ENCODE measurements at regions not wholly inside any gene's neighbourhood (a gene's known extent, or its start where the extent isn't known, plus 50 kb on each side); places are given as distances from the start of the nearest gene placed in this dataset.
"Not testable (repeated sequence)": the region's sequence is repeated elsewhere in the genome, so short reads cannot be mapped to it uniquely, and the experiment has no call there.

- intact Hi-C loops (cut with DNase I); H3K27me3 ChIP-seq (ENCODE audit: control insufficient read depth, insufficient read depth, low read length); DNase-seq; H3K4me1 ChIP-seq (ENCODE audit: control insufficient read depth in 2 of 3, insufficient read depth in 2 of 3, low read depth in 1 of 3, low read length in 3 of 3); H3K27ac ChIP-seq (ENCODE audit: low read depth in 2 of 2, low read length in 2 of 2); H3K9me3 ChIP-seq (ENCODE audit: control insufficient read depth in 2 of 3, insufficient read depth in 1 of 3, low read length in 3 of 3); H3K36me3 ChIP-seq (ENCODE audit: control insufficient read depth in 2 of 3, insufficient read depth in 3 of 3, low read length in 3 of 3); H3K4me3 ChIP-seq (ENCODE audit: low read length in 3 of 3); FAIRE-seq; H3K9ac ChIP-seq (ENCODE audit: low read length in 3 of 3): not testable (repeated sequence)
These were observed 252.3 kb downstream of the BCL2L11 start for GRCh38 chr2:111373060-111373459.

DNA sequence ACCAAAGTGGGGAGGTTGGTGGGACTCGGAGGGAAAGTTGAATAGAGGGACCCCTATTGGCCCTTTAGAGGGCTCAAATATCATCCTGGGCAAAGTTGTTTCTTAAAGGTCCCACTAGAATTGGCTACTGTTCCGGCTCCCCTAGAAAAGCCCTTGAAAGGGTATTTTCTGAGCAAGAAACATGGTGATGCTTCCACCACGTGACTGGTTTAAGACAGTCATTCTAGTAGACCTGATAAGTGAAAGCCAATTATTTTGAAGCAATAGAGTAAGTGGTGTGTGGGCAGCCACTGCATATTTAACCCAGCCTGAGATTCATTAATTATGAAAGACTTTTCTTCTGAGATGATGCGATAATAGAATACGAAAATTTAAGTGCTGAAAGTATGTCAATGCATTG is 253.3 kb downstream of the BCL2L11 start:
- DNase-seq; FAIRE-seq; H3K27ac ChIP-seq (ENCODE audit: low read depth in 2 of 2, low read length in 2 of 2); H3K9ac ChIP-seq (ENCODE audit: low read length in 3 of 3); H3K4me3 ChIP-seq (ENCODE audit: low read length in 3 of 3); intact Hi-C loops (cut with DNase I); H3K9me3 ChIP-seq (ENCODE audit: control insufficient read depth in 2 of 3, insufficient read depth in 1 of 3, low read length in 3 of 3); H3K36me3 ChIP-seq (ENCODE audit: control insufficient read depth in 2 of 3, insufficient read depth in 3 of 3, low read length in 3 of 3); H3K27me3 ChIP-seq (ENCODE audit: control insufficient read depth, insufficient read depth, low read length); H3K4me1 ChIP-seq (ENCODE audit: control insufficient read depth in 2 of 3, insufficient read depth in 2 of 3, low read depth in 1 of 3, low read length in 3 of 3): not testable (repeated sequence)

GRCh38 chr2:111374734-111375133 is 254.0 kb downstream of the BCL2L11 start:
- H3K4me3 ChIP-seq (ENCODE audit: low read length in 3 of 3); FAIRE-seq; H3K9ac ChIP-seq (ENCODE audit: low read length in 3 of 3); DNase-seq; H3K27ac ChIP-seq (ENCODE audit: low read depth in 2 of 2, low read length in 2 of 2); H3K36me3 ChIP-seq (ENCODE audit: control insufficient read depth in 2 of 3, insufficient read depth in 3 of 3, low read length in 3 of 3); H3K9me3 ChIP-seq (ENCODE audit: control insufficient read depth in 2 of 3, insufficient read depth in 1 of 3, low read length in 3 of 3); H3K4me1 ChIP-seq (ENCODE audit: control insufficient read depth in 2 of 3, insufficient read depth in 2 of 3, low read depth in 1 of 3, low read length in 3 of 3); intact Hi-C loops (cut with DNase I); H3K27me3 ChIP-seq (ENCODE audit: control insufficient read depth, insufficient read depth, low read length): not testable (repeated sequence)

GRCh38 chr2:111375320-111375883 is 254.7 kb downstream of the BCL2L11 start:
- DNase-seq; H3K9ac ChIP-seq (ENCODE audit: low read length in 3 of 3); H3K36me3 ChIP-seq (ENCODE audit: control insufficient read depth in 2 of 3, insufficient read depth in 3 of 3, low read length in 3 of 3); H3K27ac ChIP-seq (ENCODE audit: low read depth in 2 of 2, low read length in 2 of 2); intact Hi-C loops (cut with DNase I); FAIRE-seq; H3K4me3 ChIP-seq (ENCODE audit: low read length in 3 of 3); H3K9me3 ChIP-seq (ENCODE audit: control insufficient read depth in 2 of 3, insufficient read depth in 1 of 3, low read length in 3 of 3); H3K27me3 ChIP-seq (ENCODE audit: control insufficient read depth, insufficient read depth, low read length); H3K4me1 ChIP-seq (ENCODE audit: control insufficient read depth in 2 of 3, insufficient read depth in 2 of 3, low read depth in 1 of 3, low read length in 3 of 3): not testable (repeated sequence)

DNA sequence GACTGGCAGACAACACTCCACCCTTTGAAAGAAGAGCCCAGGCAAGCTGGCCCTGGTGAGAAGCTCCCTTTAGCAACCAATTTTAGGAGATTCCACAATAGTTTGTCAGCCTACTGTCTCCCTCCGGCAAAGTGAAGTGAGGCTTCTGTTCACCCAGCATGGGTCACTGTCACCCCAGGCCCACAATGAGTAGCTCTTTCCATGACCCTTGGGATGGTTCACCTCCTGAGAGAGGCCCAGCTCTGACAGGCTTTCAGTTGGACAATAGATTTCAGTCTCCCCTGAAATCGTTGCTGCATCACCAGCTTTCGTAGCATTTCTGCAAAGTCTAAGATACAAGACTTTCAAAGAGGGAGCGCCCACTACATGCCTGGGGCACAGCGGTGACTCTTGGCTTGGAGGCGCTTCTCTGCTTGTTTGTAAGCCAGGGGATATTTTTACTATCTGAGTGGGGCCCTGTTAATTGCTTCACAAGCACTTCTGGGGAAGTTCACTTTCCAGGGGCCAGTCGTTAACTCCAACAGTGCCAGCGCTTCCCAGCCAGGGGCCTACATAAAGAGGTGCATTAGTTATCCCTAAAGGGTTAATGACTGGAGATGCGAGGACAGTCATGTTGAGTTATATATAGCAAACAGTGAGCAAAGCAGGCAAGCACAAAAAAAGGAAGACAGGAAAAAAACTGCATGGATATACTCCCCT is 255.7 kb downstream of the BCL2L11 start:
- H3K4me3 ChIP-seq (ENCODE audit: low read length in 3 of 3); H3K36me3 ChIP-seq (ENCODE audit: control insufficient read depth in 2 of 3, insufficient read depth in 3 of 3, low read length in 3 of 3); H3K27ac ChIP-seq (ENCODE audit: low read depth in 2 of 2, low read length in 2 of 2); FAIRE-seq; intact Hi-C loops (cut with DNase I); H3K9ac ChIP-seq (ENCODE audit: low read length in 3 of 3); H3K27me3 ChIP-seq (ENCODE audit: control insufficient read depth, insufficient read depth, low read length); DNase-seq; H3K9me3 ChIP-seq (ENCODE audit: control insufficient read depth in 2 of 3, insufficient read depth in 1 of 3, low read length in 3 of 3); H3K4me1 ChIP-seq (ENCODE audit: control insufficient read depth in 2 of 3, insufficient read depth in 2 of 3, low read depth in 1 of 3, low read length in 3 of 3): not testable (repeated sequence)

GRCh38 chr2:111376971-111377352 is 256.2 kb downstream of the BCL2L11 start:
- H3K27me3 ChIP-seq (ENCODE audit: control insufficient read depth, insufficient read depth, low read length); H3K36me3 ChIP-seq (ENCODE audit: control insufficient read depth in 2 of 3, insufficient read depth in 3 of 3, low read length in 3 of 3); FAIRE-seq; H3K4me1 ChIP-seq (ENCODE audit: control insufficient read depth in 2 of 3, insufficient read depth in 2 of 3, low read depth in 1 of 3, low read length in 3 of 3); H3K27ac ChIP-seq (ENCODE audit: low read depth in 2 of 2, low read length in 2 of 2); H3K9ac ChIP-seq (ENCODE audit: low read length in 3 of 3); intact Hi-C loops (cut with DNase I); H3K9me3 ChIP-seq (ENCODE audit: control insufficient read depth in 2 of 3, insufficient read depth in 1 of 3, low read length in 3 of 3); H3K4me3 ChIP-seq (ENCODE audit: low read length in 3 of 3): not testable (repeated sequence)
- DNase-seq = peak in 3 of 5 donors; percentile 36 to 49 (median 46)

- FAIRE-seq; H3K4me3 ChIP-seq (ENCODE audit: low read length in 3 of 3); intact Hi-C loops (cut with DNase I); H3K27me3 ChIP-seq (ENCODE audit: control insufficient read depth, insufficient read depth, low read length); H3K27ac ChIP-seq (ENCODE audit: low read depth in 2 of 2, low read length in 2 of 2); H3K36me3 ChIP-seq (ENCODE audit: control insufficient read depth in 2 of 3, insufficient read depth in 3 of 3, low read length in 3 of 3); H3K9me3 ChIP-seq (ENCODE audit: control insufficient read depth in 2 of 3, insufficient read depth in 1 of 3, low read length in 3 of 3); H3K9ac ChIP-seq (ENCODE audit: low read length in 3 of 3); H3K4me1 ChIP-seq (ENCODE audit: control insufficient read depth in 2 of 3, insufficient read depth in 2 of 3, low read depth in 1 of 3, low read length in 3 of 3); DNase-seq: not testable (repeated sequence)
These were observed 256.8 kb downstream of the BCL2L11 start for GRCh38 chr2:111377386-111377959.

GRCh38 chr2:111378348-111378747 is 257.6 kb downstream of the BCL2L11 start:
- H3K4me3 ChIP-seq (ENCODE audit: low read length in 3 of 3); H3K4me1 ChIP-seq (ENCODE audit: control insufficient read depth in 2 of 3, insufficient read depth in 2 of 3, low read depth in 1 of 3, low read length in 3 of 3); intact Hi-C loops (cut with DNase I); FAIRE-seq; H3K9me3 ChIP-seq (ENCODE audit: control insufficient read depth in 2 of 3, insufficient read depth in 1 of 3, low read length in 3 of 3); H3K9ac ChIP-seq (ENCODE audit: low read length in 3 of 3); H3K27me3 ChIP-seq (ENCODE audit: control insufficient read depth, insufficient read depth, low read length); H3K27ac ChIP-seq (ENCODE audit: low read depth in 2 of 2, low read length in 2 of 2); DNase-seq; H3K36me3 ChIP-seq (ENCODE audit: control insufficient read depth in 2 of 3, insufficient read depth in 3 of 3, low read length in 3 of 3): not testable (repeated sequence)

All from kidney (tissue), 10 donors.